ENCODE measurements at regions not wholly inside any gene's neighbourhood (a gene's known extent, or its start where the extent isn't known, plus 50 kb on each side); places are given as distances from the start of the nearest gene placed in this dataset.

DNA sequence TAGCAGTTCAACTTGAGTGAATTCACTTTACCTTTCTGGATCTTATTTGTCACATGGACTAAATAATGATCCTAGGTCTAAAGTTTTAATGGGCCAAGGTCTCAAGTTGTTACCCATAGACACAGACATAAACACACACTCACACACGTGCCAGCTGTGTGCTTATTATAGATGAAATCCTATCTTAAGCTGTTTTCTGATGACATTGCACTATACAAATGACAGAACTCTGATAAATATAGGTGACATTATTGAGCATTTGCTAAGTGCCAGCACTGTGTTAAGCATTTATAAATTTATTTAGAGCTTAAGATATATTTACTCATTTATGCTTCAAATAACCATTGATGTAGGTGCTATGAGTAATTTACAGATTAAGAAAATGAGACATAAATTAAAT, 474.4 kb upstream of the NR5A2 start:
- TF ChIP-seq, protein P1, sequence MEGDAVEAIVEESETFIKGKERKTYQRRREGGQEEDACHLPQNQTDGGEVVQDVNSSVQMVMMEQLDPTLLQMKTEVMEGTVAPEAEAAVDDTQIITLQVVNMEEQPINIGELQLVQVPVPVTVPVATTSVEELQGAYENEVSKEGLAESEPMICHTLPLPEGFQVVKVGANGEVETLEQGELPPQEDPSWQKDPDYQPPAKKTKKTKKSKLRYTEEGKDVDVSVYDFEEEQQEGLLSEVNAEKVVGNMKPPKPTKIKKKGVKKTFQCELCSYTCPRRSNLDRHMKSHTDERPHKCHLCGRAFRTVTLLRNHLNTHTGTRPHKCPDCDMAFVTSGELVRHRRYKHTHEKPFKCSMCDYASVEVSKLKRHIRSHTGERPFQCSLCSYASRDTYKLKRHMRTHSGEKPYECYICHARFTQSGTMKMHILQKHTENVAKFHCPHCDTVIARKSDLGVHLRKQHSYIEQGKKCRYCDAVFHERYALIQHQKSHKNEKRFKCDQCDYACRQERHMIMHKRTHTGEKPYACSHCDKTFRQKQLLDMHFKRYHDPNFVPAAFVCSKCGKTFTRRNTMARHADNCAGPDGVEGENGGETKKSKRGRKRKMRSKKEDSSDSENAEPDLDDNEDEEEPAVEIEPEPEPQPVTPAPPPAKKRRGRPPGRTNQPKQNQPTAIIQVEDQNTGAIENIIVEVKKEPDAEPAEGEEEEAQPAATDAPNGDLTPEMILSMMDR (IDR thresholded peaks at IDR 0.05): no peak
- no peak for TF ChIP-seq EP300 (IDR thresholded peaks at IDR 0.05)

Measured in suprapubic skin (tissue), 3 donors.